Kidney capillary endothelial cell (primary cell): ENCODE measurements at regions not wholly inside any gene's neighbourhood (a gene's known extent, or its start where the extent isn't known, plus 50 kb on each side); places are given as distances from the start of the nearest gene placed in this dataset.

Experiments used
- DNase-seq: peaks from one replicate; pipeline ENCODE4 v3.0.0-alpha.2; 2018; ENCODE audit warnings: low spot score

- no peak for DNase-seq
These were observed 818.0 kb downstream of the MAFB start for GRCh38 chr20:39871013-39871412.

GRCh38 chr20:39865446-39865845, 823.6 kb downstream of the MAFB start:
- DNase-seq: no peak

- no peak for DNase-seq
These were observed 826.6 kb downstream of the MAFB start for GRCh38 chr20:39862470-39862891.

GRCh38 chr20:39861381-39861780, 827.7 kb downstream of the MAFB start:
- DNase-seq: no peak

- no peak for DNase-seq
These were observed 831.2 kb downstream of the MAFB start for GRCh38 chr20:39857835-39858234.

GRCh38 chr20:39857187-39857586, 831.8 kb downstream of the MAFB start:
- DNase-seq: no peak

- no peak for DNase-seq
These were observed 833.2 kb downstream of the MAFB start for GRCh38 chr20:39855799-39856198.

- DNase-seq: no peak
These were observed 834.0 kb downstream of the MAFB start for GRCh38 chr20:39855056-39855455.

GRCh38 chr20:39853636-39854035, 835.4 kb downstream of the MAFB start:
- DNase-seq: no peak

- no peak for DNase-seq
These were observed 836.0 kb downstream of the MAFB start for GRCh38 chr20:39853050-39853449.

GRCh38 chr20:39851459-39851858, 837.6 kb downstream of the MAFB start:
- DNase-seq: no peak

- DNase-seq: no peak
These were observed 838.2 kb downstream of the MAFB start for GRCh38 chr20:39850821-39851330.

GRCh38 chr20:39850246-39850645, 838.8 kb downstream of the MAFB start:
- DNase-seq: no peak

- peak; percentile 50 for DNase-seq
These were observed 839.4 kb downstream of the MAFB start for GRCh38 chr20:39849664-39850063.

GRCh38 chr20:39849171-39849570, 839.9 kb downstream of the MAFB start:
- DNase-seq: no peak

GRCh38 chr20:39839399-39840119, 849.5 kb downstream of the MAFB start:
- DNase-seq: no peak

- no peak for DNase-seq
These were observed 851.5 kb downstream of the MAFB start for GRCh38 chr20:39837561-39837960.

GRCh38 chr20:39835130-39835842, 853.8 kb downstream of the MAFB start:
- DNase-seq: no peak

GRCh38 chr20:39830903-39831302, 858.1 kb downstream of the MAFB start:
- no peak for DNase-seq

- DNase-seq: no peak
These were observed 859.4 kb downstream of the MAFB start for GRCh38 chr20:39829661-39830060.

- DNase-seq: no peak
These were observed 859.8 kb downstream of the MAFB start for GRCh38 chr20:39829256-39829655.

GRCh38 chr20:39825950-39826349, 863.1 kb downstream of the MAFB start:
- DNase-seq: no peak

GRCh38 chr20:39825524-39825923, 863.4 kb downstream of the DHX35 start:
- DNase-seq: no peak
